ENCODE measurements at regions not wholly inside any gene's neighbourhood (a gene's known extent, or its start where the extent isn't known, plus 50 kb on each side); places are given as distances from the start of the nearest gene placed in this dataset.

GRCh38 chr6:86030875-86031274 is 388.2 kb upstream of the SYNCRIP start:
- TF ChIP-seq CTCF (conservative IDR thresholded peaks at IDR 0.05; ENCODE audit: low read depth, low read length) (no peak), EZH2 (IDR thresholded peaks at IDR 0.05; ENCODE audit: low read length, unreplicated experiment) (no peak), EZH2phosphoT487 (IDR thresholded peaks at IDR 0.05; ENCODE audit: borderline replicate concordance, low read length) (no peak)

All from PC-3 (cell line).